ENCODE measurements at regions not wholly inside any gene's neighbourhood (a gene's known extent, or its start where the extent isn't known, plus 50 kb on each side); places are given as distances from the start of the nearest gene placed in this dataset.

DNA sequence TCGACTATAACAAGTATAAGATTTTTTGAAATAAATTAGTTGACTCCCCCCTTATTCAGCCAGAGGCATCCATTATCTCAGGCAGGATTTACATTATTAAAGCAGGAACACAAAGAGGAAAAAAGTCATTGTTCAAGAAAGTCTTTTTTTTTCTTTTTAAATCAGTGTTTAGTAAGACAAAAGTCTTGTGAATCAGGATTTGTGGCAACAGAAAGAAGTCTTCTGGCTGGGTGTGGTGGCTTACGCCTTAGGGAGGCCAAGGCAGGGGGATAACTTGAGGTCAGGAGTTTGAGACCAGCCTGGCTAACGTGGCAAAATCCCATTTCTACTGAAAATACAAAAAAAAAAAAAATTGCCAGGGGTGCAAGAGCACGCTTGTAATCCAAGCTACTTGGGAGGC lies 505.5 kb downstream of the LMO4 start:
- no peak for DNase-seq

DNA sequence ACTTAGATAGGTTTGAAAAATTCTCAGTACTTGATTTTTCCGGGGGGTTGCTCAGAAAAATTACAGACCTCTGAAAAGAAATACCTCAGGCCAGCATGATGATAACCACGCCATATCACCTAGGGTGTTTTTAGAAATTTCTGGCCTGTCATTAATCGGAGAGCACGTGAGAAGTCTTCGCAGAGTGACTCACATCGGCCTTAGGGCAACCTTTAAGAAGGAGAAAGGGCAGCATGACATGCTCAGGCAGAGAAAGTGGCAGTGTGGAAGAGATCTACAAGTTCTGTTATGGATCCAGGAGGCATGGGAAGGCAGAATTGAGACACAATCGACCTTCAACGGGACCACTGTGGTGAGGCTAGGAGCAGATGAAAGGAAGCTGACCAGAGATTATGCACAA lies 506.3 kb downstream of the LMO4 start:
- no peak for DNase-seq

DNA sequence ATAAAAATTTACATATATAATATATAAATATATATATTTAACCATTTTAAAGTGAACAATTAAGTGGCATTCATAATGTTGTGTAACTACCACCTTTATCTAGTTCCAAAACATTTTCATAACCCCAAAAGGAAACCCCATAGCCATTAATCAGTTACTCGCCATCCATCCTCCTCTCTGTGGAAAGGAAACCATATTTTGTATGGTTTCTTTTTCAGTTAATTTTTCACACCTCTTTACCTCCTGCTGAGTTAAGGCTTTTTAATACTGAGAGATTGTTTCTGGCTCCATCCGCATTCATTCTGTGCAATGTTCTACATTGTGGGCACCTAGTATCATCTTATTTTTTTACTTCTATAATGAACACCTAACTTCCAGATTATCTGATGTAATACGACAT lies 512.1 kb downstream of the LMO4 start:
- no peak for DNase-seq

DNA sequence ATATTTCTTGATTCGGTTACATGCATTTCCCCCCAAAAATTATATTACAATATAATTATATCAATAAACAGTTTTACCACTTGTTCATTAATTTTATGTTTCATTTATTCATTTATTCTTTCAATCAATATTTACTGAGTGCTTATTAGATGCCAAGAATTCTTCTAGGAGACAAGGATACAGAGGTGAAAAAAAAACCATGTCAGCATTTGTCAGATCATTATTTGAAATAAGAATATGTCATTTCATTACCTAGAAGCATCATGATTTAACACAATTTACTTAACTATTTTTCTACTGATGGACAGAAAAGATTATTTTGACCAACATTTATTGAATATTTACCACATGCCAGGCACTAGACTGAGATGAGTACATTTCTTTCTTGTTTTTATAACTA lies 512.7 kb downstream of the LMO4 start:
- DNase-seq = no peak

DNA sequence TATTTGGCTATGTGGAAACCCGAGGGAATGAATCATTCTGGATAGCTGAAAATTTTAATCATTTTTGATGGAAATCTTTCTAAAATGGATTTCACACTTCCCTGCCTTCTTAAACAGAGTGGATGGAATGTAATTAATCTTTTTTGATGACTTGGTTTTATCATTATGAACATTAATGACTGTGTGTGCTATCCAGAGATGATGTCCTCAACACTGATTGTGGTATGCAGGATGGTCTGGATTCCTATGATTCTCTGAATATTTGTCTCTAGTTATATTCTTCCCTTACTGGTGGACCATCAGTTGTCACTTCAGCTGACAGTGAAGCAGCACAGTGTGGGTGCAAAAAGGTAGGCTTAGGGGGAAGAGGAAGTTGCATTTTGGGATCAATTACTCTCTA lies 513.5 kb downstream of the LMO4 start:
- no peak for DNase-seq

DNA sequence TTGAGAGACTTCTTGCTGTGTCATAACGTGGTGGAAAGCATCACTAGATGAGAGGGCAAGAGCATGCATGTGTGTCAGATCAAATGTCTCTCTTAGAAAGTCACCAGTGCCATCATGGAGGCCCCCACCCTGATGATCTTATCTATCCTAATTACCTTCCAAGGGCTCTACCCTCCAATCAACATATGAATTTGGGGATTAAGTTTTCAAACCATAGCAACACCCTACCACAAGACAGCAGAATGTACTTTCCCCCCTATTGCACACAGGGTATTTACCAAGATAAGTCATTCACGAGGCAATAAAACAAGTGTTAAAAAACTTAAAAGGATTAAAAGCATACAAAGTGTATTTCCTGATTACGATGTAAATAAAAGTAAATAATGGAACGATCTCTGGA lies 515.6 kb downstream of the LMO4 start:
- no peak for DNase-seq

DNA sequence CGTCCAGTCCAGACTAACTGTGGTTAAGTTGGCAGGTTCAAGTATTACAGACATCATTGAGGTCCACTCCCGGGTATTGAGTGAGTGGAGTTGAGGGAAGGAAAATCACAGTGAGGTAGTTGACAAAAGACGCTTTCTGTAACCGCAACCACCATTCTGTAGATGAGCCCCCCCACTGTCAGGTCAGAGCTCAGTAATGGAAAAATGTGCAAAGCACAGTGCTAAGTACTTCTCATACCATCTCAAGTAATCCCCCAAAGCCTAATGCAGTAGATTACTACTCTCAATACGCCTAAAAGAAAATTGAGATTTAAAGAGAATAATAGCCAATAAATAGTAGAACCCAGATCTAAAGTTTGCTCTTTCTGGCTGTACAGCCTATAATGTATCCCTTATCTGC lies 522.8 kb downstream of the LMO4 start:
- DNase-seq = no peak

DNA sequence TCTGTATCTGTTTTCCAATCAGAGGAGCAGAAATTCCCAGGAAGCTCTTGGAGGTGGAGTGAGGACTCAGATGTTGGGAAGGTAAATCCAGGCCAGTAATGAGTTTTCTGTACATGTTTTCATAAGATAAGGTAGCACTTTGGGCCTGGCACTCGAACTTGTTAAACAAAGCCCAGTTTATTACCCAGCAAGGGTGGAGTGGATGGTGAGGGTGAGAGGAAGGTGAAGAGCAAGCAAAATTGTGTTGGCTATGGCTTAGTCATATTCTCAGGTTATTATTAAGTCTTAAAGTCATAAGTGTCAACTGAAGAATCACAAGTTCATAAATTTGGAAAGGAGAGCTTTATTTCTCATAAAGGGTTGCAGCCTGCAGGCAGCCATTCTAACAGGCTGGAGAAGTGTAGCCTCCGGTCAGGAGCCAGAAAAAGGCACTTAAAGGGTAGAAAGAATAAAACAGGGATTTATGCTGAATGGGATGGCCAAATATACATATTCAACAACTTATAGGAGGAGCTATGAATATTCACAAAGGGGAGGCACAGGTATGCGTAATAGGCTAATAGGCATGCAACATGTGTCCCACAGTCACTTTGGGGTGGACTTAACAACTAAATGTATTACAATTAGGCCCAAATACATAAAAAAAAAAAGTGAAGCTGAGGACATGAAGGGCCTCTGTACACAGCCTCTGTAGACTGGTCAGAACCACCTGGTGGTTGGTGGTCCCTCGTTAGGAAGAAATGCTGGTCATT lies 523.9 kb downstream of the LMO4 start:
- DNase-seq = no peak

DNA sequence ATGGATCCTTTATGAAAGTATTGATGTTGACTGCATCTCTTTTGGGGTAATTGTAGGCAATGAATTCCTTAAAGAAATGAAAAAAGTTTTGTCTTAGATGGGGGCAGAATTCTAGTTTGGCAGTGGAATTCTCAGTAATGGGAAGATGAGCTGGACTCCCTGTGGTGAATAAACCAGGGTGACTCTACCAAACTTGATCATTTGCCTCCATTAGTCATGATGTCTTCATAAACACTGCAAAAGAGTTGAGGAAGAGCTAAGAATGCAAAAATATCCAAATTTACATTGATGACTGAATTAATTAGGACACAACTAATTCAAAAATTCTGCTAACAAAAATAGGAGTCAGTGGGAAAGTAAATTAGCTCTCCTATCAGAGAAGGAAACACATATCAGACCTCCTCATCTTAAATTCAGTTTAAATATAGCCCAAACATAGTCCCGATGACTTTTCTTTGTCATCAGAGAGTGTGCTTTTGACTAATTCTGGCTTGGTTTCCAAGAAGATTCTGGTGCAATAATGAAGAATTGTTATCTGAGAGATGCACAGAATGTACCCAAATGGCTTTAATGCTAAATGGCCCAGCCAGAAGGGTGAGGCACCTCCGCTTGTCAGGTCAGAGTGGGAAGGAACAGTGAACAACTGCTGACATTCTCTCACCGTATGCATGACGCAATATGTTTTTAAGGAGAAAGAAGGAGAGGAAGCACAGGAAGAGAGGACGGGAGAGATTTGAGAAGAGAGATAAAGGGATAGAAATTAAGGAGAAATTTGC lies 525.1 kb downstream of the LMO4 start:
- no peak for DNase-seq

DNA sequence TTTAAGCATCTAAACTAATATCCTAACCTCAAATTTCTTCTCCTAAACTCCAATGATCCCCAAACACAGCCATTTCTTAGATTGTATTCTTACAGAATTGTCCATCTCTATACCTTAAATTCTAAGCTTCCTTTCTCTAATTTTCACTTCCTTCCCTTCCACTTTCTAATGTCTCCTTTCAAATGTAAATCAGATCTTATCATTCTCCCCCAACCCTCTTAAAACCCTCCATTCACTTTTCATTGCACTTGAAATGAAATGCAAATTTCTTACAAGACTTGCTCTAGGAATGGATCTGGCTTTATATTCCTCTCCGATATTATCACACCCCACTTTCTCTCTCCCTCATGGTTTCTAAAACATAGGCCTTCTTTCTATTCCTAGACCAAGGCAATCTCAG lies 534.6 kb downstream of the LMO4 start:
- DNase-seq = no peak

DNA sequence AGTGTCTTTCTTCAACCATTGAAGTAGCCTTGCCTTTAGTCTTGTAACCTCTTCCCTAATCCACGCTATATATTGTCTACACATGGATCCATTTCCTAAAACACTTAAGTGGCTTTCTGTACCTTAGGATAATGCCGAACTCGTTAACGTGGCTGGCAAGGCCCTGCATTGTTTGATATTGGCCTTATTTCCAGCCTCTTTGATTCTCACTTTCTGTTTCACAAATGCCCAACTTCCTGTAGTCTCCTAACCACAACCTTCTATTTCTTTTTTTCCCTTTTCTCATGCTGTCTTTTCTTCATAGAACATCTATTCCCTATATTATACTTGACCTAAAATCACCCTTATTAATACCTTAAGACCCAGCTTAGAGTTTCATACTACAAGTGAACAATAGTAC lies 536.0 kb downstream of the LMO4 start:
- DNase-seq = no peak

DNA sequence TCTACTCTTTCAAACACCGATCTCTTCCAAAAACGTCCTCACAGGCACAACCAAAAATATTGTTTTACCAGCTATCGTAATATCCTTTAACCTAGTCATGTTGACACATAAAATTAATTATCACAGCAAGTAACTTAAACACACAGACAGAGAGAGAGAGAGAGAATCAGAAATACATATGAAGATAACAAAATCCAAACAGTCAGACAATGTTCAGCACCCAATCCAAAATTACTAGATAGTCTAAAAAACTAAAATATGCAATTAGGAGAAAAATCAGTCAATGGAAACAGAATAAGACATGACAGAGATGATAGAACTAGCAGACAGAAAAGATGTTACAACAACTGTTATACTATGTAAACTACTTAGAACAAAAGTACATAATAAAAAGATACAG lies 537.7 kb downstream of the LMO4 start:
- DNase-seq = no peak

DNA sequence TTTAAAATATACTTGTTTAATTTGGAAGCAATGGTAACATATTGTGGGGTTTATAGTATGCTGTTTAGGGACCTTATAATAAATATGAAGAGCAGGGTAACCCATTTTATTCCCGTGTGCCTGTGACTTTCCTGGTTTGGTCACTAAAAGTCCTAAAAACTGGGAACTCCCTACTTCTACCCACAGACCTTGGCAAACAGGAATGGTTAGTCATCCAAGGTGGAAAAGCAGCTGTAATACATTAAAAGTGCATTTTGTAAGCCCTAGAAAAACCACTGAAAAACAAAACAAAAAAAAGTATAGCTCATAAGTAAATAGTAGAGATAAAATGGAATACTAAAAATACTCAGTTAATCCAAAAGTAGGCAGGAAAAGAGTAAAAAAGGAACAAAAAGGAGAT lies 538.9 kb downstream of the LMO4 start:
- no peak for DNase-seq

DNA sequence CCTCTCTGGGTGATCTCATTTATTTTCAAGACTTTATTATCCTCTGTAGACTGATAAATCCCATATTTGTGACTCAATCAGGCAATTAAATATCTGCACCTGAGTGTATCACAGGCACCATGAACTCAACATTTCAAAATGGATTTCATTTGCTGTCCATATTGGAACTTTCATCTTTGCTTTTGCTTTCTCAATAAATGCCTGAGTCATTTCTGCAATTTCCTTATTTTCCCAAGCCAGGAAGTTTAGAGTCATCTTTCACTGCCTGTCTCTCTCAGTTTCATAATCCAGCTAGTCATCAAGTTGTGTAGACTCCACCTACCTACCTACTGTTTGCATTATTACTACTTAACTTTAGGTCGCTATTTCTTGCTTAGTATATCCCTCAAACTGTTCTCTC lies 540.9 kb downstream of the LMO4 start:
- DNase-seq = no peak

DNA sequence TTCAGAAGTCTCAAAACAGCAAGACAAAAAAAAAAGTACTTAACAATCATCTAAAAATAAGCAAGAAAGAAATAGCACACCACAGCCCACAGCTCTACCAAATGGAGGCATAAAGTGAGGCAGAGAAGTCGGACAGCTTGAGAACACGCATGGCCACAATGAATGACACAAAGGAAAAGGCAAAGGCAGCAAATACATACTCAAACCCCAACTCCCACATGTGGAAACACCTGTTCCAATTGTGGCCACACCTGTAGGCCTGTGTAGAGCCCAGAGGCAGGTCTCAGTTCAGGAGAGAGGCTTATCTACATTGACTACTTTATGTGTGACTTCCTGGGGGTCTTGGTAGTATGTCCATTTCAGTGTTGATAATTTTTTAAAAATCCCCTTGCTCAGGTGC lies 543.5 kb downstream of the LMO4 start:
- DNase-seq = no peak

DNA sequence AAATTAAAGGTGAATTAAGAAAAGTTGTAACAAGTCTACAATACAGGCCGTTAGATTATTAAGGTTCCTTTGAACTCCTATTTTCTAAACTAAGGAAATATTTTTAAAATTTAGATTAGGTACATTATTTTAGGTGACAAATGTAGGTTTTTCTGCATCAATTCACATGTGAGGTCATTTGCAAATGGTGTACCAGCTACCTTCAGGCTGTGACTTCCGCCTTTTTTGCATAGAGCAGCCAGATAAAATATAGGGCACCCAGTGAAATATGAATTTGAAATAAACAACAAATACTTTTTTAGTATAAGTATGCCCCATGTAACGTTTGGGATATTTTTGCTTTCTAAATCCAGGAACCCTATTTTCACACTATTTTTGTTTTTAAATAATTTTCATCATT lies 544.0 kb downstream of the LMO4 start:
- DNase-seq = no peak

DNA sequence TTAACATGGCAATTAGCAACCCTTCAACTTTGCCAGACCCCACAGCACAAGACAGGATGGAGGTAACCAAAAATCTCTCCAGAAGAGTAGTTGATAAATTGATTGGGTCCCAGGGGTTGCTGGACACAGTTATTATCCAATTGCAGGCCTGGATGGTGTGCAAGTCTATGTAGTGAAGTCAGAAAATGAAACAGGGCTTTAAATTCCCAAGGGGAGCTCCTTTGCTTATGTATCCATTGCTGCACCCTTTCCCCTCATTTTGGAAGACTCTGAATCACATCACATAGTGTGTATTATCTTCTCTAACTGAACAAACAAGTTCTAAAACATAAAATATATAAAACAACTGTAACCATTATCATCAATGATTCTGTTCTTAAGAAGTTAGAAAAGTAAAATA lies 550.2 kb downstream of the LMO4 start:
- DNase-seq = no peak

DNA sequence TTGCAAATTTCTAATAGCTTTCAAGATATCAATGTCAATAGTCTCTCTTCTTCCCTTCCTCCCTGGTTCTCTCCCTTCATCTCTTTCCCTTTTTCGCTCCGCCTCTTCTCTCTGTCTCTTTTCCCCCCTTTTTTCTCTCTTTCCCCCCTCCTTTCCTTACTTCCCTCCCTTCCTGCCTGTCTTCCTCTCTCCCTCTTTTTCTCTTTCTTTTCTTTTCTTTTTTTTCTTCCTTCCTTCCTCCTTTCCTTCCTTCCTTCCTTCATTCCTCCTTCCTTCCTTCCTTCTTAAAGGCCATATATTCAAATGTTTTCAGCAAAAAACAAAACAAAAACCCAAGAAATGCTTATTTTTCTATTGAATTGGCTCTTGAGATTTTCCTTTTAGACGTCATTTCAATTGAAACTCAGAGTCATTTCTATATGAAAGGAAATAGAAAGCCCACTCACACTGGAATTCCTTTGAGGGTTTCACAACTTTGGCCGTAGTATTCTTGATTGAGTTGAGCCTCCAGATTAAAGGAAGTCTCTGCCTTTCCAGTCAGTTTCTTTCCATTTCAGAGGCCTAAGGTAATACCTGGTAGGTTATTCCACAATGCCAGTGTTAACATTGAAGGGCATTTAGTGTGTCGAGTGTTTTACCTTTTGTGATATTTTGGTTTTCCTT lies 551.5 kb downstream of the LMO4 start:
- no peak for DNase-seq

DNA sequence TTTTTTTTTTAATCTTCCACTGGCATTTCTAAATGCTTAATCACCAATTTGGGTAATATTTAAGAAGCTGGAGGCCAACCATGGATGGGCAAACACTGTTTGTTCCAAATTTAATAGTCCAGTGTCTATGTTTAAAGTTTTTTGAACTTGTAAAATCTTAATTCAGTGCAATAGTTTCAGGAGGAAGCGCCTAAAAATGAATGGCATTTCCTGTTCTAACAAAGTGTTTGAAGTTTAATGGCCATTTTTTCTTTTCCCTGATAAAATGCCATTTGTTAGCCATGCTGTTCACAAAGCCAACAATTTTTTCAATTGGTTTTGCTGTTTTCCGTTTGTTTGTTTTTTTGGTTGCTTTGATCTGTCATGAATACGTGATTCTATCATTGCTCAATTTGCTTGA lies 552.1 kb downstream of the LMO4 start:
- no peak for DNase-seq

DNA sequence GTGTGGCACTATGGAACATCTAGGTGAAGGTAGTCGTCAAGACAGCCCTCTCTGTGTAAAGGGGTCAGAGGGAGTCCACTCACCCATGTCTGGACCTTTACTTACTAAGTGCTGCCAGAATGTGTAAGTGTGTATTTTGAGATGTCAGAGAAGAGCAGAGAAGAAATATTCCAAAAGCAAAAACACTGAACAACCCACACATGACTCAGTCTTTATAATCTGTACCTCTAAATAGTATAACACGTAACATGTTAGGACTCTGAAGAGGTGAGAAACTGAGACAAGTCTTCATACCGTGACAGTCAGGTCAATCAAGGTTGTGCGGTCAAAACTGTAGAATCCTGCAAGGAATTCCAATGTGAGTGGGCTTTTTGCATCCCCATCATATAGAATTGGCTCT lies 555.2 kb downstream of the LMO4 start:
- DNase-seq = no peak

DNA sequence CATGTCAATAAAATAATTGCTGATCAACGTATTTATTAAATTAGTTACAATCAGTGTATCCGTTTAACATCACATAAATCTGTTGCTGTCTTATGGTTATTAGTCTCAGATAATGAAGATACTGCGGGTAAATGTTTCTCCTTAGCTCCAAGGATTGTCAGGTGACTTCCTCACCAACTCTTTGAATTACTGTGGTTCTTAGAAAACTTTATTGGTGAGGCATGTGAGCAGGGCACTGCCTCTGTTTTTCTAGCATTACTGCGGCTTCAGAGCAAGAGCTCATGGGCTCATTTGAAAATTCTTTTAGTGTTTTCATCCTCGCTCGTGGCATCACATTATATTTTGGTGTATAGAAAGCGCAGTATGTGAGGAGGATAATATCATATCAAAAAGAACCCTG lies 555.9 kb downstream of the LMO4 start:
- no peak for DNase-seq

DNA sequence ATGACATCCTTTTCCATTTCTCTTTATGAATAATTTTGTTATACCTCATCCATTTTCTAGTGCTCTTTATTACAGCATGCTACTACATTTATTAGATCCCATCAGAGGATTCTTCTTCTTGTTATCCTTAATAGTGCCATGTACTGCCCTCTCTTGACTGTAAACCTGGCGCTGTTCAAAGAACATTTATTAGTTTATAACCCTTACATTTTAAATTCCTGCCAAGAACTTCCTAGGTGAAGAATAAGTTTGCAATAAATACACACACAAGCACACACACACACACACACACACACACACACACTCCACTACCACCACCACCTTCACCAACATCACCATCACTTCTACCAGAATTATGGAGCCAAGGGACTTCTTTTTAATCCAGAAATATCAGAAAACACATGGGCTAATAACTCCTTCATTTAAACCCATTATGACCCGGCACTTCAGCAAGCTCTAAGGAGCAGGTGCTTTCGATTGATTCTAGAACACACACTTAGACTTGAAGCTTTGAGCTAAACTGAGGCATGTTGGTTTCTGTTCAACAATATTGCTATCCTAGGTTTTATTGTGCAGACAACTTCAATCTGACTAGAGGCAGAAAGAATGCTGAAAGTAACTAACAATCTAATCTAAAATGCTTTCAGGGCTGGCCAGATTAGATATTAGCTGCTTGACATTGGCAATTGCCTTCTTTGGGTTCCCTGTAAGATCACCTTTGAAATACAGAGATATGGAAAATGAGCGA lies 556.8 kb downstream of the LMO4 start:
- no peak for DNase-seq

DNA sequence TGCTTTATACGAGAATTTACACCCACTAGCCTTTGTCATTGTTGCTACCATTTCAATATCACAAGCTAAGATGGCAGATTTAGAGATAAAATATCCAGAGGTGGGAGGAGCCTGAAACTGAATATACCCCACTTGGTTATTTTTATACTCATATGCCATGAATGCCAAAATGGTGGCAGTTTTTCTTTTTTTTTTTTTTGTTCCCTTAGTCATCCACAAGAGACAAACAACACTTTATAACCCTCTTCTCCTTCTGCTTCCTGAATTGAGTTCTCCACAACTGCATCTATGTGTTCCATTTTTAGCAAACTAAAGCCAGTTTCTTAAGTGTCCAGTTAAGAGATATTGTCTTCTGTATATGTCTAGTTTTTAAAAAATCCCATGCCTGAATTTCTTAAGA lies 558.4 kb downstream of the LMO4 start:
- DNase-seq = no peak

DNA sequence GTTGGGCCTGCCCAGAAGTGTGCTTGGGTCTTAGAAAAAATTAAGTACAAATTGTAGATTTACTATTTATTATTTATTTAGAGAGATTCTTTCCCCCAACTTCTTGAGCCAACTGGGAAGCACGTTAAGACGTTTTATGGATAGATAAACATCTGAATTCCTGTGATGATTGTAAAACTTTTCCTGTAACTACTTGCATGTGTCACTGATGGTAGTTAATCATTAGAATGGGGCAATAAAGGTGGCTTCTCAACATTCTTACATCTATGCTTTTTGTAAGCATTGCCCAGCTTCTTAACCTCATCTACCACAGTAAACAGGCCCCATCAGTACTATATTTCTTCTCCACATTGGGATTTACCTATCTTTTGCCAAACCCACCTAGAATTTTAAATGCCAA lies 559.8 kb downstream of the LMO4 start:
- no peak for DNase-seq
